ENCODE measurements at regions not wholly inside any gene's neighbourhood (a gene's known extent, or its start where the extent isn't known, plus 50 kb on each side); places are given as distances from the start of the nearest gene placed in this dataset.

- no peak for DNase-seq (ENCODE audit: low read depth)
Observed at GRCh38 chr17:5951912-5952311, 118.3 kb upstream of the WSCD1 start.

DNA sequence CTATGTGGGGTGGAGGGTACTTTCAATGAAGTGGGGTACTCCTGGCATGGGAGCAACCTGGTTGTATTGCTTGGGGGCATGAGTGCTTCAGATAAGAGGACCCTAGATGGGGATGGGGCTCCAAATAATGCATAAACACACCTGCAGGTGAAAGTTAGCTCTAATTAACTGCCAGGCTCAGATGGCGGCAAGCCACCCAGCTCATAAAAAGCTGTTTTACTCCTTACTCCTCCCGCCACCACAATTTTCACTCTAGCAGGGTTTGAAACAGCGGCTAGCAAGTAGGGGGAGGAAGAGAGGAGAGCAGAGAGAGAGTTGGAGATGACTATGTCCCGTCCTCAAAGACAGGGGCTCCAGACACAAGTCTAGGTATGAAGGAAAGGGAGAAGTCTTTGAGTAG lies 117.7 kb upstream of the WSCD1 start:
- no peak for DNase-seq (ENCODE audit: low read depth)

DNA sequence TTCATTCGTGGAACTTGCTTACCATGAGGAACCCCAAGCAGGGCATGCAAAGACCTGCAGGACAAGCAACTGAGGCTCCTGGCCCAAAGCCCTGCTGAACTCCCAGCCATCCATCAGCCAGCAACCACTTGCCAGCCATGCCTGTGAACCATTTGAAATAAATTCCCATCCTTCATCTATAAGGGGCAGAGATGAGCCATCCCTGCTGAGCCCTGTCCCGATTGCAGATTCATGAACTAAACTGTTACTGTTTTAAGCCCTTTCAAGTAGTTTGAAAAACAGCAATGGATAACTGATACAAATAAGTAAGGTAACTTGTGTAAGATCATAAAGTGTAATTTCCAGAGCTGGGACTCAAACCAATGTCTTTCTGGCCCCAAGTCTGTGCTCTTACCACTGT lies 114.4 kb upstream of the WSCD1 start:
- DNase-seq (ENCODE audit: low read depth), result no peak

DNA sequence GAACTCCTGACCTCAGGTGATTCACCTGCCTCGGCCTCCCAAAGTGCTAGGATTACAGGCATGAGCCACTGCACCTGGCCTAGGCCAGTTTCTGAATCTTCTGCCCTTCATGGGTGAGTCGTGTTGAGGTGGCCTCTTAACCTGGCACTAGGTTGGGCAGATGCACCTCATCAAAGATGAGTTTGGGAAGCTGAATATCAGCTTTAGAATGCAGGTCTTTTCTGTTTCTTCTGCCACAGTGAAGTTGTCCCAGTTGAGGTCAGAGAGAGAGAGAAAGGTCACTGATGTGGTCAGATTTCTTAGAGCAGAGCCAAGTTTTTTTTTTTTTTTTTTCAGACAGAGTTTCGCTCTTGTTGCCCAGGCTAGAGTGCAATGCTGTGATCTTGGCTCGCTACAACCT lies 111.3 kb upstream of the WSCD1 start:
- no peak for DNase-seq (ENCODE audit: low read depth)

GRCh38 chr17:5962371-5962770 lies 107.8 kb upstream of the WSCD1 start:
- no peak for DNase-seq (ENCODE audit: low read depth)

DNA sequence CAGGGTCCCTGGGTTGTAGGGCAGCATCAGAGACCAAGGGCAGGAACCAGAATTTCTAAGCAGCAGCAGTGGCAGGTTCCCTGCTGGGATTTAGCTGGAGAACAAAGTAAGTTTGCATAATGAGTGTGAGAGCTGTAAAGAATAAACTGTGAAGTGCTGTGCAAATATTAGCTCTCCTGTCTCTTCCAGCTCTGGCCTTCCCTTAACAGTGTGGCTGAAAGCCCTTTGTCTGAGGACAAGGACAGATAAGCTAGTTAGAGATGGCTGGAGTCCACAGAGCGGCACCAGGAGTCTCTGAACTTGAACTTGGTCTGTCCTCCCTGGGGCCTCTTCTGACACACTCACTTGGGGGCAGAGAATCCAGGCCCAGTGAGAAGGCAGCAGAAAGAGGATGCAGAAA lies 98.2 kb upstream of the WSCD1 start:
- DNase-seq (ENCODE audit: low read depth), result no peak

- DNase-seq (ENCODE audit: low read depth), result no peak
Observed at GRCh38 chr17:5973410-5973809, 96.8 kb upstream of the WSCD1 start.

DNA sequence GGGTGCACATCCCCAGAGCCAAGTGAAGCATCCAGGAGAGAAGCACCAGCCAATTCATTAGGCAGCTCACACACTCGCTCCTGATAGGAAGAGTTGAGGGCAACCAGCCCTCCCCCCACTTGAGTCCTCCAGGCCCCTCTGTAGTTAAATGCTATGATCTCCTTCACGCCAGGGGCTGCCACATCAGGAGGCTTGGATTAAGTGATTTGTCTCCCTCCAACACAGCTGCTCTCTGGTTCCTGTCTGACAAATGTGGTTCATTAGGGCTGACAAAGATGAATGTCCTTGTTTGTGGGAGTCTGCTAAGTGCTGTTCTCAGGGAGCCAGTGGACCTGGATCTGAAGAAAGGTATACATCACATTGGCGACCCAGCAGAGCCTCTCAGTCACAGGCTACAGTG lies 94.5 kb upstream of the WSCD1 start:
- DNase-seq (ENCODE audit: low read depth), result no peak

- no peak for DNase-seq (ENCODE audit: low read depth)
Observed at GRCh38 chr17:5976251-5976650, 93.9 kb upstream of the WSCD1 start.

- no peak for DNase-seq (ENCODE audit: low read depth)
Observed at GRCh38 chr17:5978496-5978895, 91.7 kb upstream of the WSCD1 start.

GRCh38 chr17:5980941-5981340 lies 89.2 kb upstream of the WSCD1 start:
- DNase-seq (ENCODE audit: low read depth), result no peak

- no peak for DNase-seq (ENCODE audit: low read depth)
Observed at GRCh38 chr17:5986644-5987043, 83.5 kb upstream of the WSCD1 start.

GRCh38 chr17:6000426-6000825 lies 69.8 kb upstream of the WSCD1 start:
- DNase-seq (ENCODE audit: low read depth), result no peak

GRCh38 chr17:6003221-6003620 lies 67.0 kb upstream of the WSCD1 start:
- DNase-seq (ENCODE audit: low read depth), result peak; percentile 84

DNA sequence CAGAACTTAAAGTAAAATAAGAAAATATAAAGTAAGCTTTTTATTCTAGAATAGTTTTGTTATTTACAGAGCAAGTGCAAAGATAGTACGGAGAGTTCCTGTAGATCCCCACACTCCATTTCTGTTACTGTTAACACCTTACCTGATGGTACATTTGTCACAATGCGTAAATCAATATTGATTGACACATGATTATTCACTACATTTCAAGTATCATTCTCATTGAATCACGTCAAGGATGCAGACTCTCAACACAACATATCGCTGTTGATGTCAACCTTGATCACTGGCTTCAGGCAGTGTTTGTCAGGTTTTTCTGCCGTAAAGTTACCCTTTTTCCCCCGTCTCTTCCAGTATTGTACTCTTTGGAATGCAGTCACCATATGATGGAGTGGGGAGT lies 64.2 kb upstream of the WSCD1 start:
- no peak for DNase-seq (ENCODE audit: low read depth)

- no peak for DNase-seq (ENCODE audit: low read depth)
Observed at GRCh38 chr17:6011206-6011605, 59.0 kb upstream of the WSCD1 start.

DNA sequence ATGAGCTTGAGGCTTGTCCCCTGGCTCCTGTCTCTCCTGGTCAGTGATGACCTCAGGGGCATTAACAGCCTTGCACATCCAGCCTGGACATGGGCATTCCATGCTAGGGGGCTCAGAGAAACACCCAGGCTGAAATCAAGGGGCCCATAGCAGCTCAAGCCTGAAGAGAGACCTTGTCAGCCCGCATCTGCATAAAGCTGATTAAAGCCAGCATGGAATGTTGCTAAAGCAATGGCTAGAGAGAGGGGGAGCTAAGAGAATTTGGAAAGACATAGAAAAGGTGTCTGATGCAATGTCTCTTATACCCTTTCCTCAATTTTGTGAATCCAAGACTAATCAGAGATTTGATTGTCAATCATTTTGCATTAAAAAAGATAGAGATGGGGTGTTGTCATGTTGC lies 51.4 kb upstream of the WSCD1 start:
- DNase-seq (ENCODE audit: low read depth), result no peak

DNA sequence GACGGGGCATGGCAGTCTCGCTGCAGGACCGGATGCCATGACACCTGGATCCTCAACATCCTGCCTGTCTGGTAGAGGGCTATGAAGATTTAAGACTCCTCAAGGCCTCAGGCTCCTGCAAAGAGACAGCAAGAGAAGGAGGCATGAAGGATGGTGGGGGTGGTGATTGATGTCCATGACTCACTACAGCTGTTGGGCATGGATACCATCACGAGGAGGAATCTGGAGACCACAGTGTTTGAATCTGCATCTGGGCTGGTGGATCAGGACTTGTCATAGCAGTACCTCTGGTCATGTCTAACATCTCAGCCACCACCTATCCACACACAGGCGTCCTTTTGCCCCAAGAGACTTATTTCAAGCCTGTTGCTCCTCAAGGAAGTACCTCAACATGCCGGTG lies 50.2 kb upstream of the WSCD1 start:
- DNase-seq (ENCODE audit: low read depth), result peak; percentile 57

DNA sequence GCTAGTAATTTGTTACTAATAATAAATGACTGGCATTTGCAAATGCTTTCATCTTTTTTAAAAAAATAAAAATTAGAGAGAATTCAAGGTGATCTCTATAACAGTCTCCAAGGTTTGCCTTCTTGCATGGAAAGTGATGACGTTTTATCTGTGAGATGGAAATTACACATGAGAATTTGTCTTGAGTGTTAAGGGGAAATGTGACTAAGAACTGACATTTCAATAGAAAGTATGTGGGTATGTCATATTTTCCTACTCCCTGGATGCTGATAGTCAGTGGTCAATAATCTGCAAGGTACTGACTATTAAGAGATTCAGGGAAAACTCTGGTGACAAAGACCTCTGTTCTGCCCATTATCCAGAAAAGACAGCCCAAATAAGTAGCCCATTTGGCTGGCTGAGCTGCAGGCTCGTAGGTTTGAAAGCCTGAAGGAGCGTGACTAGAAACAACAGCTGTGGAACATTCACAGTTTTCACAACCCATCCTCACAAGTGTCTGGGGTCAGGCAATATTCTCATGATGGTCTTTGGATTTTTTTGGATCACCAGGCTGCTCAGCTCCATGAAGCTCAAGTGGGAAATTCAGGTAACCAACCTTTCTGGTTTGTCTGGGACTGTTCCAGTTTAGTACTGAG lies 49.7 kb upstream of the WSCD1 start:
- no peak for DNase-seq (ENCODE audit: low read depth)
